ENCODE measurements at regions not wholly inside any gene's neighbourhood (a gene's known extent, or its start where the extent isn't known, plus 50 kb on each side); places are given as distances from the start of the nearest gene placed in this dataset.

DNA sequence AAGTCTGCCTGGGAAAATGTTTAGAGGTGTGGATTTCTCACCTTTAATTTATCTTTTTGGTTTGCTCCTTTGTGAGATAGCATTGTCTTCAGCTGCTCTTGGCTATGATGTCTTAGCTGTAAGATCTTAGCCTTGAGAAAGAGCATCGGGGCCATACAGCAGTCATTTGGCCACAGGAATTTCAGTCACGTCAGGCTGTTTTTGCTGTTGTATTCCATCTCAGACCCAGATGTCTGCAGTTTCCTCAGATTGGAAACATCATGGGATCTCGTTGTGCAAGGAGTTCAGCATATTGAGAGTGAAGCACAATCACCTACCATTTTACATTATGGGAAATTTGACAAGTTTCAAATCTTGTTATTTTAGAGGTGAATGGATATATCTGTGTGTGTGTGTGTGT is 89.3 kb upstream of the C1QTNF9B start:
- ATAC-seq (ENCODE audit: insufficient read depth, low FRiP score) (no peak), DNase-seq (peak in 2 of 3 donors; percentile 43 to 58)
- Histone ChIP-seq H3K36me3 (ENCODE audit: control insufficient read depth in 4 of 4, insufficient read depth in 4 of 4, low read length in 4 of 4) (no peaks in the 10 kb centered on the region), H3K4me1 (ENCODE audit: control insufficient read depth in 5 of 5, insufficient read depth in 5 of 5, low read length in 5 of 5) (peaks cover 0 to 29% (median 9%) of the 10 kb centered on the region in 5 donors), H3K27me3 (ENCODE audit: control insufficient read depth in 3 of 3, insufficient read depth in 3 of 3, low read length in 2 of 3) (no peaks in the 10 kb centered on the region), H3K27ac (ENCODE audit: low read depth in 1 of 2, low read length in 1 of 2) (no peak overlapping the region), H3K9me3 (ENCODE audit: control insufficient read depth in 4 of 4, insufficient read depth in 3 of 4, low read length in 3 of 4) (no peaks in the 10 kb centered on the region), H3K9ac (ENCODE audit: insufficient read depth in 1 of 2, low read length in 2 of 2) (no peak overlapping the region), H3K4me3 (no peak overlapping the region)
- TF ChIP-seq, protein P1, sequence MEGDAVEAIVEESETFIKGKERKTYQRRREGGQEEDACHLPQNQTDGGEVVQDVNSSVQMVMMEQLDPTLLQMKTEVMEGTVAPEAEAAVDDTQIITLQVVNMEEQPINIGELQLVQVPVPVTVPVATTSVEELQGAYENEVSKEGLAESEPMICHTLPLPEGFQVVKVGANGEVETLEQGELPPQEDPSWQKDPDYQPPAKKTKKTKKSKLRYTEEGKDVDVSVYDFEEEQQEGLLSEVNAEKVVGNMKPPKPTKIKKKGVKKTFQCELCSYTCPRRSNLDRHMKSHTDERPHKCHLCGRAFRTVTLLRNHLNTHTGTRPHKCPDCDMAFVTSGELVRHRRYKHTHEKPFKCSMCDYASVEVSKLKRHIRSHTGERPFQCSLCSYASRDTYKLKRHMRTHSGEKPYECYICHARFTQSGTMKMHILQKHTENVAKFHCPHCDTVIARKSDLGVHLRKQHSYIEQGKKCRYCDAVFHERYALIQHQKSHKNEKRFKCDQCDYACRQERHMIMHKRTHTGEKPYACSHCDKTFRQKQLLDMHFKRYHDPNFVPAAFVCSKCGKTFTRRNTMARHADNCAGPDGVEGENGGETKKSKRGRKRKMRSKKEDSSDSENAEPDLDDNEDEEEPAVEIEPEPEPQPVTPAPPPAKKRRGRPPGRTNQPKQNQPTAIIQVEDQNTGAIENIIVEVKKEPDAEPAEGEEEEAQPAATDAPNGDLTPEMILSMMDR (IDR thresholded peaks at IDR 0.05; ENCODE audit: control extremely low read depth, extremely low read depth) = no peak
- whole genome bisulfite sequencing, 2 donors = 79 to 89% methylated on average over 3 of the region's 3 CpGs

DNA sequence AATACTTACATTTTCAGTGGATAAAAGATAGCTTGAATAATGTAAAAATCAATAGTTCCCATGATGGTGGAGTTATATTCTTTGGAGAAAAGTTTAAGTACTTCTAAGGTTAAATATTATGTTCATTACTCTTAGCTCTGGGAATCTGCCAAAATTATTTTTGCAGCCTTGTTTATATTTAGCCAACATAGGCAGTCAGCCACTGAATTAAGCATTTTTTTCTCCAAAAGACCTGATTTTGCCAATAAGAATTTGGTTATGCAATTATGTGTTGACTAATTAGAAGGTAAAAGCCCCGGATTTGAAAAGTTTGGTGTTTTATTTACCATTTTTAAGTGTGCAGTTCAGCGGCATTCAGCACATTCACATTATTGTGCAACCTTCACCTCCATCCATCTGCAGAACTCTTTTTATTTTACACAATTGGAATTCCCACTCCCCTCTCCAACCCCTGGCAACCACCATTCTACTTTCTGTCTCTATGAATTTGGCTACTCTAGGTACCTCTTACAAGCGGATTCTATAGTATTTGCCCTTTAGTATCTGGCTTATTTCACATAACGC is 90.1 kb upstream of the C1QTNF9B start:
- Histone ChIP-seq H3K36me3 (ENCODE audit: control insufficient read depth in 4 of 4, insufficient read depth in 4 of 4, low read length in 4 of 4) (no peaks in the 10 kb centered on the region), H3K27ac (ENCODE audit: low read depth in 1 of 2, low read length in 1 of 2) (no peak overlapping the region), H3K27me3 (ENCODE audit: control insufficient read depth in 3 of 3, insufficient read depth in 3 of 3, low read length in 2 of 3) (no peaks in the 10 kb centered on the region), H3K9me3 (ENCODE audit: control insufficient read depth in 4 of 4, insufficient read depth in 3 of 4, low read length in 3 of 4) (no peaks in the 10 kb centered on the region), H3K9ac (ENCODE audit: insufficient read depth in 1 of 2, low read length in 2 of 2) (no peak overlapping the region), H3K4me1 (ENCODE audit: control insufficient read depth in 5 of 5, insufficient read depth in 5 of 5, low read length in 5 of 5) (peaks cover 0 to 31% (median 9%) of the 10 kb centered on the region in 5 donors), H3K4me3 (no peak overlapping the region)
- DNase-seq (peak in 2 of 3 donors; percentile 69 to 74), ATAC-seq (ENCODE audit: insufficient read depth, low FRiP score) (no peak)
- TF ChIP-seq, protein P1 (IDR thresholded peaks at IDR 0.05; ENCODE audit: control extremely low read depth, extremely low read depth) = no peak
- 74 to 85% methylated on average over 4 of the region's 4 CpGs for WGBS, 2 donors

DNA sequence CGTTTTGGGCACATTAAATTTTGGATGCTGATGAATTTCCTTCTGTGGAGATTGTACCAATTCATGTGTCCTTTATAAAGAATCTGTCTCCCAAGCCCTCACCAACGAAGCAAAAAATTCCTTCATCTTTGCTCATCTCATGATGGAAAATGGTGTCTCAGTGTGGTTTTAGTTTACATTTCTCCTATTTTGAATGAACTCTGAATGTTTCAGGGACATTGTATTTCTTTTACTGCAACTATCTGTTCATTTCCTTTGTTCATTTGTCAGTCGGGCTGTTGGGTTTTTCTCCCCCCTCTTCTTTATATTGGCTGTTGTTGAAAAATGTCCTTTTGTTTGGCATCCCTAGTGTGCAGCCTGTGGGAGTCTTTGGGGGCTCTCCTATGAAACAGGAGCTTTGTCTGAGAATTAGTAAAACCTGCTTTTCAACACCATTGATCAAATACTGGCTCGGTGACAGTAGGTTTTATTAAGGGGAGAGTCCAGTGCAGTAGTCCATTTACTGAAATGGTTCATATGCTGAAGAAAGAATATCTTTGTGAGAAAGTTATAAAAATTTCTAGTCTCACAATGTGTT is 91.3 kb upstream of the C1QTNF9B start:
- no peak for ATAC-seq (ENCODE audit: insufficient read depth, low FRiP score)
- TF ChIP-seq, protein P1 (IDR thresholded peaks at IDR 0.05; ENCODE audit: control extremely low read depth, extremely low read depth) = no peak
- H3K36me3 ChIP-seq (ENCODE audit: control insufficient read depth in 4 of 4, insufficient read depth in 4 of 4, low read length in 4 of 4) = no peaks in the 10 kb centered on the region
- no peaks in the 10 kb centered on the region for H3K27me3 ChIP-seq (ENCODE audit: control insufficient read depth in 3 of 3, insufficient read depth in 3 of 3, low read length in 2 of 3)
- H3K27ac ChIP-seq (ENCODE audit: low read depth in 1 of 2, low read length in 1 of 2) = no peak overlapping the region
- H3K4me1 ChIP-seq (ENCODE audit: control insufficient read depth in 5 of 5, insufficient read depth in 5 of 5, low read length in 5 of 5) = peaks cover 0 to 37% (median 13%) of the 10 kb centered on the region in 5 donors
- whole genome bisulfite sequencing, 2 donors = 75 to 77% methylated on average over 4 of the region's 4 CpGs
- DNase-seq = peak in 1 of 3 donors; percentile 32
- no peaks in the 10 kb centered on the region for H3K9me3 ChIP-seq (ENCODE audit: control insufficient read depth in 4 of 4, insufficient read depth in 3 of 4, low read length in 3 of 4)
- no peak overlapping the region for H3K4me3 ChIP-seq
- H3K9ac ChIP-seq (ENCODE audit: insufficient read depth in 1 of 2, low read length in 2 of 2) = no peak overlapping the region

Measured in lung (tissue), 11 donors.